D341Med (cell line): ENCODE measurements at regions not wholly inside any gene's neighbourhood (a gene's known extent, or its start where the extent isn't known, plus 50 kb on each side); places are given as distances from the start of the nearest gene placed in this dataset.

Source experiments
- DNase-seq: peaks from one replicate; pipeline ENCODE4 v3.0.0; 2012; ENCODE audit warnings: low spot score

DNA sequence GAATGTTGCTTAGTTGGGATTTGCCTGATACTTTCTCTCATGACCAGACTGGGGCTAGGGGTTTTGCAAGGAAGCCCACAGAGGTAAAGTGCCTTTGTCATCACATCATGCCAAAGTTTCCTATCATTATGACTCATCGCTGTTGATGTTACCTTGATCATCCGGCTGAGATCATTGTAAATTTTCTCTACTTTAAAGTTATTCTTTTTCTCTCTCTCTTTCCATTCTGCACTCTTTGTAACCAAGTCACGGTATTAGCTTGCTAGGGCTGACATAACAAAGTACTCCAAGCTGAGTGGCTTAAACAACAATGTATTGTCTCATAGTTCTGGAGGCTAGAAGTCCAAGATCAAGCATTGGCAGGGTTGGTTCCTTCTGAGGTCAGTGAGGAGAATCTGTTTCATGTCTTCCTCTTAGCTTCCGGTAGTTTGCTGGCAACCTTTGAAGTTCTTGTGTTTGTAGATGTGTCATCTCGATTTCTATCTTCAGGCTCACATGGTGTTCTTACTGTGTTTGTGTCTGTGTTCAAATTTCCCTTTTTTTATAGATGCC is 113.0 kb downstream of the DTHD1 start:
- no peak for DNase-seq

DNA sequence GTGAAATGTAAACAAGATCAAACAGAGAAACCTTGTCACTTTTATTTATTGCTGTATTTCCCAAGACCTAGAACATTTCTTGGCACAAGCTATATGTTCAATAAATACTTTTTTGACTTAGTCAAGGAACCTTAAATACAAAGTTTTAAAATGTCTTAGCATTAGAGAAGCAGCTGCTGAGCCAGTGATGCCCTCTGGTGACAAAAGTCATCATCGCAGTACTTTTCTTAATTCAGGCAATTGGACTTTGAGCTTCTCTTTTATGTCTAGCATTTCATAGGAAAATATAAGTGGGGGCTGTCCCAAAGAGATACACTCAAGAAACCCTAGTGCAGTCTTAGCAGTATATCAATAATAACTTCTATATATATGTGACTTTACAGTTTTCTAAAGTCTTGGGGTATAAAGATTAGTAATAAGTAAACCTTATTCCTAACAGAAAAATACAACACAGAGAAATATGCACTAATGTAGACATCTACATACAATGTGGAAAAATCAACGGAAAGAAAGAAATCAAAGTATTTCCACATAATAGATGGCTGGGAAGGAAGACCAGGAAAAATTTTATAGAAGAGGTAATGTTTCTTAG is 118.4 kb downstream of the DTHD1 start:
- DNase-seq = peak; percentile 31

- no peak for DNase-seq
Observed at GRCh38 chr4:36402008-36402758, 120.8 kb downstream of the DTHD1 start.

DNA sequence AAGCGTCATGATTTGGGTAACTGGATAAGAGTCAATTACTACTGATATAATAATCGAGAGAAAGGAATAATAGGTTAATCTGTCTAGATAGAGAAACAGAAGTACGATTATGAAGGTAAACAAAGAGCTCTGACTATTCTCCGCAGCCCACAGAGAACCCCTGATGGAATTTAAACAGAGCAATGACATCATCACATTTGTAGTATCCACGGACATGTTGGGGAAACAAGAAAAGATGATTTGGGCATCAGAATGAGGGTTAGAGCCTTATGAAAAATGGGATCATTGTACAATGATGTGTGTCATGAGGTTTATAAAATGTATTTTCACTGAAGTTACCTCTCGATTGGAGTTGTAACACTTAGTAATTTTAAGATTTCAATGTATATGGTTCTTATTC is 129.9 kb downstream of the DTHD1 start:
- DNase-seq = no peak

DNA sequence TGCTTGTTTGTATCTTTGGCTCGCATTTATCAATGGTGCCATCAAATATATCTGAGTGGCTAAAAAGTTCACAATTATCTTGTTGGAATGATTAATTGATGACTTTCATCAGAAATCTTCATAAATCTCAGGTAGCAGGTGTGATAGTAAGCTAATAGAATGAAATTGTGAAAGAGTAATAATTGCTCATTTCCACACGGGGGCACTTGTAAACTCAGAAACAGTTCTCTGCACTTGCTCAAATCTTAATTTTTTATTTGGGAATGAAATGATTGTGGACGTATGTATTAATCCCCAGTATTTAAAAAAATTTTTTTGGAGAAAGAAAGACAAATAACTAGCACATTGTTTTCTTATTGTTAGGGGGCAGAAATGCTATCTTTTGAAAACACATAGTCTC is 132.8 kb downstream of the DTHD1 start:
- no peak for DNase-seq

DNA sequence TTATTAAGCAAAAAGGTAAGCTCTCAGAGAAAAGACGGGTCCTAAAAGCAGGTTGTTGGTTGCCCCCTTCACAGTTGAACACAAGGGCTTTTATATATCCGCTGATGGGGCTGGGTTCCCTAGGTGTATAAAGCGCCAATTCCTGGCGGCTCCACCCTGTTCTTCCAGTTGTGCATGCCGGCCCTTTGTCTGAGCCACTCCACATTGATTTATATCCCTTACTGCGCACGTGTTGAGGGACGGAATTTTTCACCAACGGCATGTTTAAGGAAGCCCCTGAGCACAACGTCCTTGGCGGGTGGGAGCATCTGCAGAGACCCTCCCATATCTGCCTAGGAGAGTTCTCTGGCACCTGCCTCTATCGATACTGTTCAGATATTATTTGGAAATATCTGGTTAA is 135.7 kb downstream of the DTHD1 start:
- no peak for DNase-seq

DNA sequence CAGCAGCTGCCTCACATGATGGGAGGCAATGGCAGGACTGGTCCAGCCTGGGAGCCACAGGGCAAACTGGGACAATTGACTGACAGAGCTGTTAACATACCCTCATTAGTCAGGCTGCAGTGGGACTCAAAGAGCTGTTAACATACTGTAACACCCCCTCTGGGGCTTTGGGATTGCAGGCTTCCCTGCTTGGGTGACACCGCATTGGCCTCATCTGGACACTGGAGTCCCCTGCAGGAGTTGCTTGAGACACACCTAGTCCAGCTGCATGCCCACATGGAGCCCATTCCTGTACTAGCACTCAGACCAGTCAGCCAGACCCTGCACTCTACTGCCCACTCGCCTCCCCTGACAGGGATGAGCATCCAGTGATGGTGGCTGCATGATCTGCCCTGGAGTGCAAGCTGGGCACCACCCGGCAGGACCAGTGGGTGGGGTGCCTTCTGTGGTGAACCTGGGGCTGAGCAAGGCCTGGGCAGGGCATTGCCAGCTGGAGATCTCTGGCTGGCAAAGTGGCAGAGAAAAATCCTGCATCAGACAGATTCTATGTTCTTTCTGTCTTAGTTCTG is 138.8 kb downstream of the DTHD1 start:
- DNase-seq = no peak

DNA sequence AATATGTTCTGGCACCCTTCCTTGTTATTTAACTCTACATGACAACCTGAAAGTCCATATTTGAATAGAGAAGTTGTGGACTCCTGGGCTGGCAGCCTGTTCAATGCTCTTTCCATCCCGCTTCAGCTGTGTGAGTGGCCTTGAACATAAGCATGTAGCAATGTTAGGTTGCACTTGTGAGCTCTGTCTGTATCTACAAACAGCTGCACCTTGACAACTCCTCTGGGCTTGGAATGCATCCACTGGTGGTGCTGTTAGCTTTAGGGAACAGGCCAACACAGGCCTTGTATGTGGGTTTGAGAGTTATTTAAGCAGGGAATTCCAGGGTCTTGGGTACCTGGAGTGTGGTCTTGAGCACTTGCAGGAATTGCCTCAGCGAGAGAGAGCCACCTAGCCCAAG is 141.2 kb downstream of the DTHD1 start:
- no peak for DNase-seq

GRCh38 chr4:36426741-36427140 is 145.3 kb downstream of the DTHD1 start:
- no peak for DNase-seq

DNA sequence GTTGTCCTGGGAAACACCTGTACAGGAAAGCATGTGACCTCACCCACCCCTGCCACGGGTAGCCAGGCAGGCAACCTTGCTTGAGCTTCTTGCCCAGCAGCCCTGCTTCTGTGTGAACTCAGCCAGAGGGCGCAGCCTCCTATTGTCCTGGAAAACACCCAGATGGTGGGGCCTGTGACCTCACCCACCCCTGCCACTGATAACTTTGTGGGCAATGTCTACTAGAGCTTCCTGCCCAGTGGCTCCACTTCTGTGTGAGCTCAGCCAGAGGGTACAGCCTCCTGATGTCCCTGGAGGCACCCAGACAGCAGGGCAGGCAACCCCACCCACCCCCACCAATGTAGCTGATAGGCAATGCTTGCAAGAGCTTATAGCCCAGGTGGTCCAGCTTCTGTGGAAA is 146.3 kb downstream of the DTHD1 start:
- no peak for DNase-seq

GRCh38 chr4:36432586-36432985 is 151.2 kb downstream of the DTHD1 start:
- DNase-seq = no peak

GRCh38 chr4:36439556-36439955 is 158.1 kb downstream of the DTHD1 start:
- DNase-seq = no peak

GRCh38 chr4:36445480-36445879 is 164.1 kb downstream of the DTHD1 start:
- DNase-seq = no peak

DNA sequence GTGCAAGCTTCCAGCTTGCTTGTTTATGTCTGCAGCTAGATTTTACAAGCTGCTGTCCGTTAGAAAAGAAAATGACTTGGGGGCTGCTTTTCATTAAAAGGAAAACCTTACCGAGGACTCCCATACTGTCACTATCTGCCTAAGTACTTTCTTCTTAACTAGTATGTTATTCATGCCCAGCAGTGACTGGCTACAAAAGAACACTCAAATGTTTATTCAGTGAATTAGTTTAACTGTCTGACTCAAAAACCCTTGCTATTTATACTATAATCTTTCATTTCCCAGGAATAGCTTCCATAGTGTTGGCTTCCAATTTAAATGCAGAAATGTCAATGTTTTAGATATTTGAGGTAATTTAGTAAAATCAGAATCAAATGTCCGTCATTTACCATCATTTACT is 164.9 kb downstream of the DTHD1 start:
- no peak for DNase-seq

GRCh38 chr4:36461344-36461743 is 179.9 kb downstream of the DTHD1 start:
- DNase-seq = no peak

GRCh38 chr4:36467670-36468069 is 186.3 kb downstream of the DTHD1 start:
- no peak for DNase-seq

DNA sequence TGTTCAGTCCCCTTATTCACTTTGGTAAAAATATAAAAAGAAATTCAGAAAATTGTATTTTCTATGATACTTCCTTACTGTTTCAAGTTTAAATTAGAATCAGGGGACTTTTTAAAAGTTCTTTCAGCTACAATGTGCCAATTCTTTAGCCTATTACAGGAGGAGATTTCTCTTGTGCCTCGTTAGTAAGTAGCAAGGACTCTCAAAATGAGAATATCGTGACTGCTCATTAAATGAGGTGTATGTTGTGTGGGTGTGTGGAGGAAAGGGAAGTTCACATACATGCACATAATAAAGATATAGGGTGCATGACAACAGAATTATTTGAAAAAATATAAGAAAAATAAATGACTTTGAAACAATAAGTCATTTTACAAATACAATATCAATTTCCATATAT is 190.5 kb downstream of the DTHD1 start:
- DNase-seq = no peak

DNA sequence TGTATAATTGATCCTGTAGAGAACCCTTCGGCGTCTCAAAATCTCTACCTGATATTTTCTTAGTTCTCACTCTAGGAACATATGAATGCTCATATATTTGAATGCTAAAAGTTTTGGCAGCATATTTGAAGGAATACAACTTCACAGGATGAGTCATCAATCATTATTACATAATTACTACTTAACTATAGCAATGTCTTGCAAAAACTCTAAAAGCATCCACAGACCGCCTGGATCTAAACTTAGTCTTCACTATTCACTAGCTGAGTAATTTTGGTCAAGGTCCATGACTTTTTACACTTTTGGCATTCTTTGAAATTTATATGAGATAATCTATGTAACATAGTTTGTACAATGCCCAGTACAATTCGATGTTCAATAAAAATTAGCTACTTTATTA is 194.7 kb downstream of the DTHD1 start:
- no peak for DNase-seq

DNA sequence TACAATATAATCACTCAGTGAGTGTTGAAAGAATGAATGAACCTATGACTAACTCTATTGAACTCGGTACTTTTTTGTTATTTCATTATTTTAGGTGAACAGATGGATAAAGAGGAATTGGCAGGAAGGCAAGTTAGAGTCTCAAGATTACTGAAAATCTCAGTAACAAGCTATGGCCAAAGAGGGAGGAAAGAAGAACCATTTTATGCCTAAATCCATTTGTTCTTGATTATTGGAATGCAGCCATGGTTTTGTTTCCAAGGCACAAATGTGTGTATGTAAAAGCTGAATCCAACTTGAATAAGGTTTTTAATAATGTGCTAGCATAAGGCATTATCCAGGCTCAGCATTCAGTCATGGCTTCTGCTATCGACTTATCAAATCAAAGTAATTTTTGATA is 196.4 kb downstream of the DTHD1 start:
- DNase-seq = no peak

- no peak for DNase-seq
Observed at GRCh38 chr4:36485885-36486284, 204.5 kb downstream of the DTHD1 start.

DNA sequence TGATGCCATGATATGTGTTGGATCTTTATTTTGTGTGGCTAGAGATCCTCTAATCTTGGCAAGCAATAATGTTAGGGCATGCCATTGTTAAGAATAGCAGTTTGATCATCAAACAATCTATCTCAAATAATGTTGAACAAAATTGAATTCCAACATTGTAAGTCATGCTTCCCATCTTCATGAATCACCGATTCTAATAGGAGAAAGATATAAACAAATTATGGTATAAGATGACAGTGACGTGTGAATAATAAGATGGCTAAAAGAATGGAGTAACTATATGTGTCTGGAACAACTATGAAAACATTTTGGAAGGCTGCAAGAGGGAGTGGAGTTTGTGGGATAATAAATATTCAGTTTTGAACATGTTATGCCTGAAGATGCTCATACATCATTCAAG is 208.4 kb downstream of the DTHD1 start:
- DNase-seq = no peak

DNA sequence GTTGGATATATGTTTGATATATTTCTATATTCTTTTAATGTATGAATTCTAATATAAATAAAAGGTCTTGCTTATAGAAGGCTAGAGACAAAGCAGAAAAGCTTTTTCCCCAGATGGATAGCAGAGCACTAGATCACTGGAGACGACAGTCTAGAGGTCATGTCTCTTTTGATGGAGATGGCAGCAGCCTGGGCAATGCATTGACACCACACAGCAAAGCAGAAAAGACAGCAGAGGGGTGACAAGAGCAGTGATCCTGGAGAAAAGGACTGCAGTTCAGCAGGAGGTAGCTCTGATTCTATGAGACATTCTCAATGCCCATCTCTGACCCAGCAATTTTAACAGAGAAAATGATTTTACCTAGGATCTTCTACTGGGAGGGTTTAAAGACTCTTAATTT is 210.6 kb downstream of the DTHD1 start:
- DNase-seq = no peak

GRCh38 chr4:36492590-36492989 is 211.2 kb downstream of the DTHD1 start:
- no peak for DNase-seq

DNA sequence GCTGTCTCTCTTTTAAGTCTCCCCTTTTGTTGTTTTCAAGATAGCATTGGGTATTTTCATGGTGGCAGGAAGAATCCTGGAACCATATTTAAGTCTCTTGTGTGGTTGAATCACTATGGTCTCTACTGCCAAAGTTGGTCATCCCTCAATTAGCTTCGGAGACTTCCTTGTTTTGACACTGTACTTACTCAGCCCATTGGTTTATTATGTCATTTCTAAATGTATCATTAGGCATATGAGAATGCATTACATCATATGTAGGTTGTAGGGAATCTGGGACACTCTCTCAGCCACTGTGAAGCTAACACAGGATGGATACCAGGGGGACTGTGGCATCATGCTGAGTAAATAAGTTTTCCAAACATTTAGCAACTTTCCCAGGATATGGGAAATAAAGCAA is 211.8 kb downstream of the DTHD1 start:
- DNase-seq = no peak
